Umbilical cord (tissue), 1 donor: ENCODE measurements at regions not wholly inside any gene's neighbourhood (a gene's known extent, or its start where the extent isn't known, plus 50 kb on each side); places are given as distances from the start of the nearest gene placed in this dataset.
A peak's percentile ranks its signal among the peaks of the same experiment; 100 is the strongest.

Experiments
- DNase-seq: peaks from one replicate; pipeline ENCODE4 v3.0.0-alpha.2; 2015; ENCODE audit warnings: low spot score

GRCh38 chr5:68924481-68925145 lies 169.2 kb upstream of the SLC30A5 start:
- peak; percentile 5 for DNase-seq

- no peak for DNase-seq
Measured at GRCh38 chr5:68928617-68929302, 165.1 kb upstream of the SLC30A5 start.

GRCh38 chr5:68930139-68930538 lies 163.7 kb upstream of the SLC30A5 start:
- no peak for DNase-seq

GRCh38 chr5:68932830-68933434 lies 160.9 kb upstream of the SLC30A5 start:
- DNase-seq, result no peak

GRCh38 chr5:68942169-68942568 lies 151.6 kb upstream of the SLC30A5 start:
- no peak for DNase-seq

GRCh38 chr5:68946728-68947127 lies 147.1 kb upstream of the SLC30A5 start:
- no peak for DNase-seq

GRCh38 chr5:68947986-68948385 lies 145.8 kb upstream of the SLC30A5 start:
- no peak for DNase-seq

- DNase-seq, result no peak
Measured at GRCh38 chr5:68949256-68949655, 144.6 kb upstream of the SLC30A5 start.

GRCh38 chr5:68949711-68950110 lies 144.1 kb upstream of the SLC30A5 start:
- DNase-seq, result no peak

- peak; percentile 72 for DNase-seq
Measured at GRCh38 chr5:68950125-68950524, 143.7 kb upstream of the SLC30A5 start.

GRCh38 chr5:68950930-68951329 lies 142.9 kb upstream of the SLC30A5 start:
- no peak for DNase-seq

GRCh38 chr5:68953231-68953874 lies 140.5 kb upstream of the SLC30A5 start:
- no peak for DNase-seq

- DNase-seq, result no peak
Measured at GRCh38 chr5:68953875-68954617, 139.8 kb upstream of the SLC30A5 start.

- DNase-seq, result no peak
Measured at GRCh38 chr5:68954618-68954910, 139.2 kb upstream of the SLC30A5 start.

GRCh38 chr5:68957591-68957990 lies 136.2 kb upstream of the SLC30A5 start:
- no peak for DNase-seq

GRCh38 chr5:68958428-68958827 lies 135.4 kb upstream of the SLC30A5 start:
- no peak for DNase-seq

- DNase-seq, result no peak
Measured at GRCh38 chr5:68960456-68960855, 133.4 kb upstream of the SLC30A5 start.

GRCh38 chr5:68960961-68961360 lies 132.9 kb upstream of the SLC30A5 start:
- no peak for DNase-seq

- no peak for DNase-seq
Measured at GRCh38 chr5:68961762-68962161, 132.1 kb upstream of the SLC30A5 start.

GRCh38 chr5:68962757-68963484 lies 130.9 kb upstream of the SLC30A5 start:
- DNase-seq, result peak; percentile 86

- no peak for DNase-seq
Measured at GRCh38 chr5:68964679-68965078, 129.1 kb upstream of the SLC30A5 start.
